Neuronal stem cell (in vitro differentiated cells): ENCODE measurements at regions not wholly inside any gene's neighbourhood (a gene's known extent, or its start where the extent isn't known, plus 50 kb on each side); places are given as distances from the start of the nearest gene placed in this dataset.

Experiments
- DNase-seq: peaks from one replicate; pipeline ENCODE4 v3.0.0-alpha.2; 2013; ENCODE audit warnings: low spot score
- H2AFZ ChIP-seq: one replicate; pipeline ENCODE4 v1.6.1; 2013; ENCODE audit warnings: mild to moderate bottlenecking, low read length, inconsistent platforms
- H2AK5ac ChIP-seq: 2 replicates; pipeline ENCODE4 v1.6.1; 2013; ENCODE audit warnings: low read depth, mild to moderate bottlenecking, inconsistent platforms, low read length, moderate library complexity, mixed read lengths
- H2BK120ac ChIP-seq: 2 replicates; pipeline ENCODE4 v1.6.1; 2013; ENCODE audit warnings: low read depth, mild to moderate bottlenecking, inconsistent platforms, low read length, moderate library complexity, mixed read lengths
- H2BK12ac ChIP-seq: one replicate; pipeline ENCODE4 v1.6.1; 2013; ENCODE audit warnings: low read length, inconsistent platforms
- H2BK15ac ChIP-seq: 2 replicates; pipeline ENCODE4 v1.6.1; 2013; ENCODE audit warnings: mild to moderate bottlenecking, low read length, inconsistent platforms, mixed read lengths
- H2BK5ac ChIP-seq: one replicate; pipeline ENCODE4 v1.6.1; 2013; ENCODE audit warnings: inconsistent platforms, mild to moderate bottlenecking, low read length, moderate library complexity
- H3K14ac ChIP-seq: one replicate; pipeline ENCODE4 v1.6.1; 2013; ENCODE audit warnings: low read length, inconsistent platforms
- H3K18ac ChIP-seq: 2 replicates; pipeline ENCODE4 v1.6.1; 2013; ENCODE audit warnings: low read length, inconsistent platforms
- H3K23ac ChIP-seq: 2 replicates; pipeline ENCODE4 v1.6.1; 2013; ENCODE audit warnings: low read depth, mild to moderate bottlenecking, mixed read lengths, low read length, inconsistent platforms; ENCODE audit not compliant: poor library complexity
- H3K27ac ChIP-seq: replicated peaks from 3 replicates; pipeline ENCODE4 v1.5.1; 2013; ENCODE audit warnings: low read length, inconsistent platforms
- H3K27me3 ChIP-seq, 3 experiments: 2 replicates each; pipeline ENCODE4 v1.6.1; 2013; ENCODE audit warnings: low read length in 3 of 3, mild to moderate bottlenecking in 2 of 3, inconsistent platforms in 1 of 3, low read depth in 1 of 3, mixed read lengths in 1 of 3, moderate library complexity in 1 of 3; ENCODE audit not compliant: control insufficient read depth in 3 of 3, insufficient read depth in 3 of 3
- H3K36me3 ChIP-seq, 2 donors: replicated peaks in 1 of 2; 2 replicates each; pipeline ENCODE4 v1.6.1; 2013; ENCODE audit warnings: low read length in 2 of 2; ENCODE audit not compliant: control insufficient read depth in 2 of 2, insufficient read depth in 2 of 2
- H3K4ac ChIP-seq: 2 replicates; pipeline ENCODE4 v1.6.1; 2013; ENCODE audit warnings: inconsistent platforms, mild to moderate bottlenecking, low read length, moderate library complexity
- H3K4me1 ChIP-seq, 2 donors: 1 replicate in 1 of 2; 2 replicates in 1 of 2; pipeline ENCODE4 v1.6.1; 2013; ENCODE audit warnings: low read length in 2 of 2, low read depth in 1 of 2; ENCODE audit not compliant: control insufficient read depth in 2 of 2, insufficient read depth in 1 of 2
- H3K4me2 ChIP-seq: one replicate; pipeline ENCODE4 v1.6.1; 2013; ENCODE audit warnings: mild to moderate bottlenecking, low read length, inconsistent platforms; ENCODE audit not compliant: insufficient read depth, poor library complexity, severe bottlenecking
- H3K4me3 ChIP-seq, 2 donors: 2 replicates each; pipeline ENCODE4 v1.5.1; 2013; ENCODE audit warnings: low read length in 2 of 2, mild to moderate bottlenecking in 2 of 2, inconsistent platforms in 1 of 2, moderate library complexity in 1 of 2
- H3K79me1 ChIP-seq: one replicate; pipeline ENCODE4 v1.6.1; 2013; ENCODE audit warnings: low read depth, mild to moderate bottlenecking, inconsistent platforms, low read length, moderate library complexity
- H3K9ac ChIP-seq: one replicate; pipeline ENCODE4 v1.6.1; 2013; ENCODE audit warnings: mild to moderate bottlenecking, low read depth, low read length, inconsistent platforms; ENCODE audit not compliant: poor library complexity
- H3K9me3 ChIP-seq, 2 donors: replicated peaks in 1 of 2; 2 replicates each; pipeline versions ENCODE3 to v1.6.1; 2013; ENCODE audit warnings: low read length in 2 of 2, mild to moderate bottlenecking in 2 of 2, inconsistent platforms in 1 of 2, low read depth in 1 of 2, mixed read lengths in 1 of 2, moderate library complexity in 1 of 2; ENCODE audit not compliant: control insufficient read depth in 2 of 2, insufficient read depth in 1 of 2
- H4K8ac ChIP-seq: one replicate; pipeline ENCODE4 v1.6.1; 2013; ENCODE audit warnings: low read depth, mild to moderate bottlenecking, inconsistent platforms, low read length, moderate library complexity
- H4K91ac ChIP-seq: one replicate; pipeline ENCODE4 v1.6.1; 2013; ENCODE audit warnings: low read length, low read depth, mild to moderate bottlenecking, inconsistent platforms; ENCODE audit not compliant: poor library complexity
- WGBS, 2 donors: extraction: QIAGEN DNeasy Blood & Tissue Kit; methylation state at CpG; one replicate each; pipeline ENCODE4 v1.1.7; 2013; ENCODE audit warnings: missing lambda C conversion rate in 2 of 2, mixed read lengths in 1 of 2; ENCODE audit not compliant: insufficient read length in 2 of 2, insufficient replicate concordance in 1 of 2; ENCODE audit errors: extremely low coverage in 2 of 2; 5-methylcytosine and 5-hydroxymethylcytosine counted together

- no peak overlapping the region for H3K4ac ChIP-seq
- no peak overlapping the region for H2BK12ac ChIP-seq
- no peak overlapping the region for H3K4me3 ChIP-seq
- no peak overlapping the region for H3K23ac ChIP-seq
- no peaks in the 10 kb centered on the region for H3K79me1 ChIP-seq
- H2AK5ac ChIP-seq = no peak overlapping the region
- H3K18ac ChIP-seq = no peak overlapping the region
- no peaks in the 10 kb centered on the region for H3K36me3 ChIP-seq
- no peak overlapping the region for H3K9ac ChIP-seq
- H2AFZ ChIP-seq = no peak overlapping the region
- no peak overlapping the region for H2BK5ac ChIP-seq
- H4K91ac ChIP-seq = no peak overlapping the region
- no CpG with 5 or more reads among the region's 1 CpG for WGBS, 2 donors
- no peak overlapping the region for H3K27ac ChIP-seq
- H3K9me3 ChIP-seq = no peaks in the 10 kb centered on the region
- no peak overlapping the region for H3K4me2 ChIP-seq
- no peak overlapping the region for H2BK15ac ChIP-seq
- peaks cover 0 to 10% (median 0%) of the 10 kb centered on the region in 3 experiments for H3K27me3 ChIP-seq
- DNase-seq = no peak
- H3K4me1 ChIP-seq = no peaks in the 10 kb centered on the region
- H2BK120ac ChIP-seq = no peak overlapping the region
- no peak overlapping the region for H3K14ac ChIP-seq
- H4K8ac ChIP-seq = no peak overlapping the region
Observed at GRCh38 chr4:174133551-174133950, 149.9 kb downstream of the FBXO8 start.

GRCh38 chr4:174131901-174132300 lies 151.6 kb downstream of the FBXO8 start:
- no peak for DNase-seq
- H2BK5ac ChIP-seq = no peak overlapping the region
- H3K4me3 ChIP-seq = no peak overlapping the region
- H3K4me1 ChIP-seq = no peaks in the 10 kb centered on the region
- H3K27me3 ChIP-seq = peaks cover 0 to 16% (median 0%) of the 10 kb centered on the region in 3 experiments
- H2AK5ac ChIP-seq = no peak overlapping the region
- H3K23ac ChIP-seq = no peak overlapping the region
- no peak overlapping the region for H3K9ac ChIP-seq
- no peak overlapping the region for H3K4me2 ChIP-seq
- no peak overlapping the region for H2BK120ac ChIP-seq
- no peak overlapping the region for H2BK12ac ChIP-seq
- no peak overlapping the region for H4K8ac ChIP-seq
- H2BK15ac ChIP-seq = no peak overlapping the region
- H3K36me3 ChIP-seq = no peaks in the 10 kb centered on the region
- H3K18ac ChIP-seq = no peak overlapping the region
- H2AFZ ChIP-seq = no peak overlapping the region
- H3K79me1 ChIP-seq = no peaks in the 10 kb centered on the region
- H3K27ac ChIP-seq = no peak overlapping the region
- H4K91ac ChIP-seq = no peak overlapping the region
- H3K14ac ChIP-seq = no peak overlapping the region
- H3K9me3 ChIP-seq = no peaks in the 10 kb centered on the region
- H3K4ac ChIP-seq = no peak overlapping the region

GRCh38 chr4:174122705-174123104 lies 160.8 kb downstream of the FBXO8 start:
- Histone ChIP-seq H3K27ac (no peak overlapping the region), H3K4me1 (no peaks in the 10 kb centered on the region), H3K23ac (no peak overlapping the region), H3K4me3 (no peak overlapping the region), H4K8ac (no peak overlapping the region), H3K14ac (no peak overlapping the region), H2BK120ac (no peak overlapping the region), H2BK12ac (no peak overlapping the region), H2BK15ac (no peak overlapping the region), H2AFZ (no peak overlapping the region), H2AK5ac (no peak overlapping the region), H3K27me3 (peaks cover 0 to 29% (median 0%) of the 10 kb centered on the region in 3 experiments), H3K9ac (no peak overlapping the region), H2BK5ac (no peak overlapping the region), H3K9me3 (no peaks in the 10 kb centered on the region), H3K36me3 (no peaks in the 10 kb centered on the region), H3K4ac (no peak overlapping the region), H4K91ac (no peak overlapping the region), H3K18ac (no peak overlapping the region), H3K79me1 (no peaks in the 10 kb centered on the region), H3K4me2 (no peak overlapping the region)
- no peak for DNase-seq
- no CpG with 5 or more reads among the region's 1 CpG for WGBS, 2 donors

- H3K79me1 ChIP-seq = no peaks in the 10 kb centered on the region
- H3K36me3 ChIP-seq = no peaks in the 10 kb centered on the region
- H3K9me3 ChIP-seq = no peaks in the 10 kb centered on the region
- no peak overlapping the region for H3K9ac ChIP-seq
- peak overlapping the region; percentile 55 for H3K4me2 ChIP-seq
- H3K27ac ChIP-seq = no peak overlapping the region
- H2BK12ac ChIP-seq = no peak overlapping the region
- peak overlapping the region; percentile 65 for H2AFZ ChIP-seq
- no peak overlapping the region for H4K8ac ChIP-seq
- H3K18ac ChIP-seq = no peak overlapping the region
- H4K91ac ChIP-seq = no peak overlapping the region
- no CpG with 5 or more reads among the region's 21 CpGs for WGBS, 2 donors
- no peak overlapping the region for H2BK15ac ChIP-seq
- H2BK5ac ChIP-seq = no peak overlapping the region
- no peak overlapping the region for H3K23ac ChIP-seq
- no peak overlapping the region for H3K14ac ChIP-seq
- H3K4me1 ChIP-seq = no peaks in the 10 kb centered on the region
- H3K27me3 ChIP-seq = peaks cover 0 to 22% (median 0%) of the 10 kb centered on the region in 3 experiments
- no peak overlapping the region for H2BK120ac ChIP-seq
- no peak overlapping the region for H2AK5ac ChIP-seq
- peak overlapping the region in 1 of 2 donors; percentile 39 for H3K4me3 ChIP-seq
- H3K4ac ChIP-seq = no peak overlapping the region
- DNase-seq = peak; percentile 64
Observed at GRCh38 chr4:174120446-174121295, 162.8 kb downstream of the FBXO8 start.
